CD4-positive, alpha-beta T cell treated with Interleukin-2 at 100 ng/mL for 4 hours (primary cell): ENCODE measurements at regions not wholly inside any gene's neighbourhood (a gene's known extent, or its start where the extent isn't known, plus 50 kb on each side); places are given as distances from the start of the nearest gene placed in this dataset.

Source experiments
- DNase-seq: peaks from one replicate; pipeline ENCODE4 v3.0.0-alpha.2; 2020; ENCODE audit warnings: low spot score

- no peak for DNase-seq
Measured at GRCh38 chr7:88500131-88500530, 193.4 kb upstream of the STEAP4 start.

GRCh38 chr7:88495881-88496725 is 189.4 kb upstream of the STEAP4 start:
- DNase-seq: no peak

DNA sequence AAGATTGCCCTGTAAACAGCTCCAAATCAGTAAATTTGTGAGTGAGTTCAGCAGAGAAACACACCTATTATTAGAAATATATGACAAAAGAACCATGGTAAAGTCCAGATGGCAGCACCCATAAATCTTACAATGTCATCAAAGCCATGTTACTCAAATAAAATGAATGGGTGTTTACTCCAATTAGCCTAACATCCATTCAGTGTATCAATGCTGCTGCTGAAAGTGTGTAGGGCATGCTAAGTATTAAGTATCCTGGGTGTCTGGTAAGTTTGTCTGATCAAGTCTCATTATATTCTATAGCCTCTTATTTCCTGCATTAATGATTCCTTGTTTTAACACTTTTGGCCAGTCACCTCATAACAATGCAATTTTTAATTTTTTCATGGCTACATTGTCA is 185.5 kb upstream of the STEAP4 start:
- DNase-seq: no peak

- DNase-seq: no peak
Measured at GRCh38 chr7:88490874-88491273, 184.2 kb upstream of the STEAP4 start.

DNA sequence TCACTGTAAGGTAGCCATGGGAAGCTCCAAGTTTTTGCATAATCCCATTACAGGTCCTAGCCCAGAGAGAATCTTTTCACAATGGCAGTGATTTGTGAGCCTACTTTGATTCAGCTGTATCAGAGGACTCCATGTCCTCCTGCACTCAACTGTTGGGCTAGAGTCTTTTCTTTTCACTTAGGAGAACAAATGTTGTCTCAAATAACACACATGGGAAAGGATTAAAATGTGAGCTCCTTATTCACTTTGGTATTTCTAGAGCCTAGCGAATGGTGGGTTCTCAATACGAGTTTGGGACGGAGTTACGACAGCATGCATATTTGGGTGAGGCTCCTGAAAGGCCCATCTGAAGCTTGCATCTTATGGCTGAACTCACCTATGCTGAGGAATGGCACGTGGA is 183.5 kb upstream of the STEAP4 start:
- no peak for DNase-seq

GRCh38 chr7:88485821-88486220 is 179.1 kb upstream of the STEAP4 start:
- DNase-seq: no peak

DNA sequence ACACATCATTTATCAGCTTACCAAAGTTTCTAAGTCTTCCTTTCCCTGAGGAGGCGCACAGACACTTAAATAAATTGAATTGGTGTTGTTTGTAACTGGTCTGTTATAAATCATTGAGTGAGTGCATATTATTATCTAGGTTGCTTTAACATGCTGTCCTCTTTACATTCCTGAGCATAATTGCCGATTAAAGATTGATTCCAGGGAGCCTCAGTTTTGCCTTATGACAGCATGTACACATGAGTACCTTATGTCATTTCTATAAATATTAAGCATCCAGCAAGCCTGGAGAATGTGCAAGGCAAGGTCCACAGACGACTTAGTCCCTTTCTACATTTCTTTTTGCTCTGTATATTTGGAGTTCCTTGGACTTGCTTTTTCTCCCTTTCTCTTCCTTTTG is 177.9 kb upstream of the STEAP4 start:
- DNase-seq: no peak

DNA sequence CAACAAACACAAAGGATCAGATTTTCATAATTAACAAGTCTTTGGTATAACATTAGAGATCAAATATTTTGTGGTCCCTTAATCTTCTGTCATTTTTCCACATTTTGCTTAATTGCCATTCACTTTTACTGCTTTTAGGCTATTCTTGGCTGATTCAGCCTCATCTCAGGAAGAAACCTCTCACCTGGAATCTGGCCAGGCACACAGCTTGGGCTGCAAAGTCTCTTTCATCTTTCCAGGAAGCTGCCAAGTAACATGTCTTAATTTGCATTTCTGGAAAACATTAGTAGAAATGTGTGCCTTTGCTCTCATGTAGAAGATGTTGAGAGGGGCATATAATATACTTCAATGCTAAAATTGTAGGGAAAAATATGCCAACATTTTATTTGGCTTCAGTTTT is 174.2 kb upstream of the STEAP4 start:
- DNase-seq: no peak

DNA sequence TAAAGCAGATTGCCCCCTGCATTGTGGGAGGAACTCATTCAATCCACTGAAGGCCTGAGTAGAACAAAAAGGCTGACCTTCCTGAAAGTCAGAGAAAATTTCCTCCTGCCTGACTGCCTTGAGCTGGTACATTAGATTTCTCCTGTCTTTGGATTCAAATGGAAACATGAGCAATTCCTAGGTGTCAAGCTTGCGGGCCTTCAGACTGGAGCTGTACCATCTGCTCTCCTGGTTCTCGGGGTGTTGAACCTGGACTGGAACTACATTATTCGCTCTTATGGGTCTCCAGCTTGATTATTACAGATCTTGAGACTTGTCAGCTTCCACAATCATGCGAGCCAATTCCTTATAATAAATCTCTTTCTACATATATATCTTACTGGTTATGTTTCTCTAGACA is 173.6 kb upstream of the STEAP4 start:
- no peak for DNase-seq

- DNase-seq: no peak
Measured at GRCh38 chr7:88477976-88478375, 171.3 kb upstream of the STEAP4 start.

- no peak for DNase-seq
Measured at GRCh38 chr7:88465600-88465999, 158.9 kb upstream of the STEAP4 start.

DNA sequence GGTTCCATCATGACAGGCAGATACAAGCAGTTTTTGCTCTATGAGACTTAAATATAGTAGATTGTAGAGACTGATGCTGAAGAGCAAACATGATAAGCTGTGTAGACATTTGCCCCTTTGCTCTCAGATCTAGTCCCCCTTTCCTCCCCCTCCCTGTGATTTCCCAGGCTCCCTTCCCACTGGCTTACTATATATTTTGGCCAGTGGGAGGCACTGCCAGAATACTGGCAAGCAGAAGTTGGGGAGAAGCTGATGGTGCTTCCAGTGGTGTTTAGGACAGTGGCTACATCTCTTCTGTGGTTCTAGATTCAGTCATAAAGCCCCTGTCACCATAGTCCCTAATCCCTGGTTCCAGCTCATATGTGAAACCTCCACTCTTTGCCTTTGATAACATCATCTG is 156.1 kb upstream of the STEAP4 start:
- DNase-seq: no peak

GRCh38 chr7:88460650-88461049 is 154.0 kb upstream of the STEAP4 start:
- no peak for DNase-seq

DNA sequence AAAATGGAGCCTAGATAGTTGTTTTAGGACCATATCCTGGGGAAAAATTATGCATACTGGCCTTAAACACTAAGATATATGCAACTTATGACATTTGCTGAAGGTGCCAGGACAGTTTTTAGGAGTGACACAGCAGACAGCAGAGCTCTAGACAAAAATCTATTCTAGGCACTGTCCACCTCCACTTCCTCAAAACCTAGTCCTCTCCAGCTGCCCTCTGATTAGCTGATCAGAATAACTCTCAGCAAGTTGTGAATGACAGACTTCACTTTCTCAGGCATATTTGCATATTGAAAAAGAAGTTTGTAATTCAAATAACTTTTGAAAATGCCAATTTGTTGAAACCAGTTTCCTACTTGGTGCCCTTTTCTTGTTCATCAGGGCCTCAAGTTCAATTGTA is 152.3 kb upstream of the STEAP4 start:
- DNase-seq: no peak

GRCh38 chr7:88458279-88458678 is 151.6 kb upstream of the STEAP4 start:
- no peak for DNase-seq

- no peak for DNase-seq
Measured at GRCh38 chr7:88457320-88457719, 150.6 kb upstream of the STEAP4 start.

DNA sequence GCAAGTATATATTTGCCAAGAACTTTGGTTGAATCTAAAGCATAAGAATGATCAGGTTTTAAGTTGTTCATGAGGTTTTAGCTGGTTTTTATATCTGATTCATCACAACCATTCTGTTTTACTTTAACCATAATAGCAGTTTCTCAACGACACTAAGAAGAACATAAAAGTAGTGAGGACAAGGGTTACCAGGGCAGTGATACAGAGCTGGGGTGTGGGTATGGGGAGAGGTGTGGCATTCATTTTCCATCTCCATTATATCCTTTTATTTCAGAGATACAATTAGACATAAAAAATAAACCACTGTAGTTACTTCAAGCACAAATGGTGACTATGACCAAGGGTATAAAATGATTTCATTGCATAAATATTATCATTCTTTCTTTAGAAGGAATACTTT is 149.8 kb upstream of the STEAP4 start:
- no peak for DNase-seq

GRCh38 chr7:88455696-88456095 is 149.0 kb upstream of the STEAP4 start:
- no peak for DNase-seq

DNA sequence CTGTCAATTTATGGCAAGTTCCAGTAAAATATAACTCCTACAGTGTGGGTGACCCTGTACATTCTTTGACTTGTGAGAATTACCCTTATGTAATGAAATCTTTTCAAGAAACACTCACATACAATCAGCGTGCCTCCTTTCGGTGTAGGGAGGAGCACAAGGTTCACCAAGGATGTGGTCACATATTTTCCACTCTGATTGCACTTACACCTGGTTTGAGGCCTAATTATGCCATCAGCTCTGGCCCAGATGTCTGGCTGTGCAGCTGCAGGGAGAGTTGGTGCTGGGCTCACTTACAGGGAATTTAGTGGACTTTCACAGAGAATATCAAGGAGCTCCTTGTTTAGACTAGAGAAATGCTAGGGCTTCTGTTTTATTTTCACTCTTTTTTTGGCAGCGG is 146.0 kb upstream of the STEAP4 start:
- no peak for DNase-seq

GRCh38 chr7:88450874-88451273 is 144.2 kb upstream of the STEAP4 start:
- no peak for DNase-seq

DNA sequence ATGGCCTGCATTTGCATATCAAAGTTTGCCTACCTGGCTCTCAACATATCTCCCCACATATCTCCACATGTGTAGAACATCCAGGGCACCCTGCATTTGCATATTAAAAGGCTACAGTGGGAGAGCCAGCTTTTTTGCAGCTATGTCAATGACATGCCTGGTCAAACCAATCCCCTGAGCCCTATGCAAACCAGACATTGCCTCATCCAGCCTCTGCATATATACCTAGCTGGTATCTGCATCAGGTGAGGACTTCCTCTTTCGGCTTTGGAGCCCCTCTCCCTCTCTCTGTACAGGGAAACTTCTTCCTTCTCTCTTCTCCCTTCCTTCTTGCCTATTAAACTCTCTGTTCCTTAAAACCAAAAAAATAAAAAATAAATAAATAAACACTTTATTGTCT is 142.7 kb upstream of the STEAP4 start:
- no peak for DNase-seq

DNA sequence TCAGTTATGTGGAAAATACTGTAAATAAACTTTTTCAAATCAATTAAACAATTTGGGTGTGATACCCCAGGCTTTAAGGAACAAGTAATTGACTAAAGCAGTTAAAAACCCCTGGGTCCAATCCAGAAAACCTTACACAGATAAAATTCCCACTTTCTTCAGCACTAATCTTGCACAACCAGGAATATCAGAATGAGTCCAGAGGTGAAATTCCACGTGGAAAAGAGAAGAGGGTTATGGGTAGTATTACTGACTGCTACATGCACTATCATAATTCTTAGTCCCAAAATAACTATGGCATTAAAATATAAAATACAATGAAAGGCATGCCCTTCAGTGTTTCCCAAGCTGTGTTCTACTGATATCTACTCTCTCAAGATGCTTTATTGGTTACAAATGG is 135.7 kb upstream of the STEAP4 start:
- no peak for DNase-seq

DNA sequence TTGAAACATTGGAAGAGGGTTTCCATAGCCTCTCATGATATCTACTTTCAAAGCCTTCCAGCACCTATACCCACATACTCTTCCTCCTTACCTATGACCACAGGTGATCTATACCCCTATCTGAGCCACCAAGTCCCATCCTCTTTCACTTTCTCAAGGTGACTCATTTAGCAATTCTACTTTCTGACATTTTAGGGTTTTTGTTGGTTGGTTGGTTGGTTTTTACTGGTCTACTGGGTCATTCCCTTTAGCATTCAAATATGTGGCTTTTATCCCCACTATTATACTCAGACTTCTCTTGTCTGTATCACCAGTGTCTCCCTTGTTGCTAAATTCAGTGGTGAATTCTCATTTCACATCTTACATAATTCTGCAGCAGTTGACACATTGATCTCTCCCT is 130.4 kb upstream of the STEAP4 start:
- no peak for DNase-seq

DNA sequence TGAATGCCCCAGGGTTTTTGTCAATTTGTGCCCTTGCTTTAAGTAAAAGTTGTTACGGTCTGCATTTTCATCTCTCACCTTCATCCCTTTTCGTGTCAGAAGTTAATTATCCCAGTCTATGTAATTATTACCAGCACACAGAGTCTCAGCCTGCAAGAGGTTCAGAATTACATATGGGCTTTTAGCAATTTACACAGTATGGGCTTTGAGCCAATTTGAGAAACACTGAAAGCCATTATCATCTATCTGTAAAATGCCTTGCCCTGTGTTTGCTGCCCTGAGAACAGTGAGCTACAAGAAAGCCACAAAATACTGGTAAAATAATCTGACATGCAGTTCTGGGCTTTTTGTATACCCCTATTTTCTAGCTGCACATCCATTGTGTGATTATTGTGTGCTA is 125.6 kb upstream of the STEAP4 start:
- no peak for DNase-seq
